OCI-LY7 (cell line): ENCODE measurements at regions not wholly inside any gene's neighbourhood (a gene's known extent, or its start where the extent isn't known, plus 50 kb on each side); places are given as distances from the start of the nearest gene placed in this dataset.

Experiments
- BruUV-seq: library from RNA; stranded (reverse); fragments of 400-500 nt; replicated peaks from 2 replicates; lab custom pipeline; 2021; lab: Mats Ljungman, UMichigan
- CTCF ChIA-PET: fragments of 300-600 bp; sonication (Branson Sonifier 250); formaldehyde crosslinking; loops from one replicate; lab custom pipeline; 2022; ENCODE audit warnings: antibody characterized with exemption; ENCODE audit not compliant: unreplicated experiment; lab: Charles Lee
- POLR2A ChIA-PET: fragments of 300-600 bp; sonication (Branson Sonifier 250); formaldehyde crosslinking; loops from one replicate; lab custom pipeline; 2022; ENCODE audit warnings: antibody characterized with exemption; lab: Charles Lee
- DNase-seq: peaks from one replicate; pipeline ENCODE4 v3.0.0-alpha.2; 2015; ENCODE audit warnings: low spot score
- H2AFZ ChIP-seq: fragments of 200-600 bp; sonication (generic), shearing (Covaris generic); 2 replicates; pipeline ENCODE4 v1.6.1; 2014; ENCODE audit warnings: mild to moderate bottlenecking, antibody characterized with exemption, low read length, moderate library complexity
- H3K27ac ChIP-seq: fragments of 200-600 bp; sonication (generic); 2 replicates; pipeline ENCODE4 v1.5.1; 2014; ENCODE audit warnings: mixed run types, low read depth, mild to moderate bottlenecking, moderate library complexity, low read length, inconsistent platforms; ENCODE audit not compliant: poor library complexity, severe bottlenecking
- H3K36me3 ChIP-seq: fragments of 200-600 bp; sonication (generic); 2 replicates; pipeline ENCODE4 v1.6.1; 2014; ENCODE audit warnings: mild to moderate bottlenecking, antibody characterized with exemption, low read length, moderate library complexity, mixed read lengths; ENCODE audit not compliant: insufficient read depth
- H3K4me1 ChIP-seq: fragments of 200-600 bp; sonication (generic); 2 replicates; pipeline ENCODE4 v1.5.1; 2014; ENCODE audit warnings: mild to moderate bottlenecking, low read length; ENCODE audit not compliant: insufficient read depth, poor library complexity, severe bottlenecking
- H3K4me2 ChIP-seq: fragments of 200-600 bp; sonication (generic); 2 replicates; pipeline ENCODE4 v1.6.1; 2014; ENCODE audit warnings: mild to moderate bottlenecking, low read length
- H3K4me3 ChIP-seq: fragments of 200-600 bp; sonication (generic); 2 replicates; pipeline ENCODE4 v1.5.1; 2014; ENCODE audit warnings: mild to moderate bottlenecking, low read depth, low read length; ENCODE audit not compliant: poor library complexity, severe bottlenecking
- H3K79me2 ChIP-seq: fragments of 200-600 bp; sonication (generic); 2 replicates; pipeline ENCODE4 v1.6.1; 2016; ENCODE audit warnings: low read depth, mild to moderate bottlenecking, low read length, moderate library complexity, mixed read lengths; ENCODE audit not compliant: insufficient read depth
- H3K9me2 ChIP-seq: fragments of 200-600 bp; sonication (generic); 2 replicates; pipeline ENCODE4 v1.6.1; 2016; ENCODE audit warnings: mild to moderate bottlenecking, low read length, mixed read lengths; ENCODE audit not compliant: insufficient read depth
- H3K9me3 ChIP-seq: fragments of 200-600 bp; sonication (generic); 2 replicates; pipeline ENCODE4 v1.6.1; 2014; ENCODE audit warnings: mild to moderate bottlenecking, mixed run types, low read length, mixed read lengths
- H4K20me1 ChIP-seq: fragments of 200-600 bp; sonication (generic); 2 replicates; pipeline ENCODE4 v1.6.1; 2014; ENCODE audit warnings: mild to moderate bottlenecking, antibody characterized with exemption, low read length, moderate library complexity, mixed read lengths; ENCODE audit not compliant: insufficient read depth
- CTCF ChIP-seq: fragments of 200-600 bp; sonication (generic); conservative IDR thresholded peaks from 2 replicates; pipeline ENCODE4 v1.5.1; 2014; ENCODE audit warnings: mild to moderate bottlenecking, antibody characterized with exemption, low read length, moderate library complexity, mixed read lengths
- EZH2phosphoT487 ChIP-seq: fragments of 200-600 bp; sonication (generic); IDR thresholded peaks from 2 replicates; pipeline ENCODE4 v1.6.1; 2018; ENCODE audit warnings: low read depth, borderline replicate concordance, mild to moderate bottlenecking, mixed run types, antibody characterized with exemption, low read length, moderate library complexity, mixed read lengths
- intact Hi-C: fragments of 100-400 bp; cut with micrococcal nuclease; formaldehyde crosslinking; loops from one replicate; pipeline ENCODE4 v1.10.0; 2022; ENCODE audit not compliant: unreplicated experiment

- no peaks in the 10 kb centered on the region for H3K9me3 ChIP-seq
- TF ChIP-seq EZH2phosphoT487 (no peak), CTCF (no peak)
- H4K20me1 ChIP-seq, result no peaks in the 10 kb centered on the region
- H3K4me1 ChIP-seq, result peaks cover 15% of the 10 kb centered on the region
- ChIA-PET CTCF (no interaction called here), POLR2A (no interaction called here)
- H3K36me3 ChIP-seq, result no peaks in the 10 kb centered on the region; the same call in 1 of the 2 replicates
- DNase-seq, result no peak
- no peak overlapping the region for H3K4me2 ChIP-seq
- intact Hi-C loops, result no loop called here
- no peaks in the 10 kb centered on the region for H3K9me2 ChIP-seq
- no peak overlapping the region for H3K27ac ChIP-seq
- H3K79me2 ChIP-seq, result no peaks in the 10 kb centered on the region
- no peak overlapping the region for H2AFZ ChIP-seq
- BruUV-seq, result no TSS peak
- no peak overlapping the region for H3K4me3 ChIP-seq
These were observed 55.2 kb upstream of the KAZN start for GRCh38 chr1:14543191-14543840.

GRCh38 chr1:14544319-14544718, 54.2 kb upstream of the KAZN start:
- H3K4me2 ChIP-seq, result no peak overlapping the region
- H3K79me2 ChIP-seq, result no peaks in the 10 kb centered on the region
- H3K9me2 ChIP-seq, result no peaks in the 10 kb centered on the region
- BruUV-seq, result no TSS peak
- H3K4me1 ChIP-seq, result peaks cover 15% of the 10 kb centered on the region
- H3K27ac ChIP-seq, result no peak overlapping the region
- no peak overlapping the region for H2AFZ ChIP-seq
- no peaks in the 10 kb centered on the region for H3K9me3 ChIP-seq
- no peaks in the 10 kb centered on the region for H4K20me1 ChIP-seq
- H3K4me3 ChIP-seq, result no peak overlapping the region
- intact Hi-C loops, result no loop called here
- DNase-seq, result no peak
- ChIA-PET CTCF (no interaction called here), POLR2A (no interaction called here)
- no peaks in the 10 kb centered on the region; the same call in 1 of the 2 replicates for H3K36me3 ChIP-seq
- no peak for TF ChIP-seq CTCF

- no TSS peak for BruUV-seq
- no peak overlapping the region for H2AFZ ChIP-seq
- TF ChIP-seq CTCF, result no peak
- TF ChIP-seq EZH2phosphoT487, result no peak
- H4K20me1 ChIP-seq, result no peaks in the 10 kb centered on the region
- no peaks in the 10 kb centered on the region; the same call in 1 of the 2 replicates for H3K36me3 ChIP-seq
- no peak overlapping the region for H3K4me2 ChIP-seq
- no peaks in the 10 kb centered on the region for H3K9me2 ChIP-seq
- H3K27ac ChIP-seq, result no peak overlapping the region
- no peaks in the 10 kb centered on the region for H3K79me2 ChIP-seq
- intact Hi-C loops, result no loop called here
- no peaks in the 10 kb centered on the region for H3K9me3 ChIP-seq
- ChIA-PET CTCF (no interaction called here), POLR2A (no interaction called here)
- H3K4me3 ChIP-seq, result no peak overlapping the region
- H3K4me1 ChIP-seq, result peaks cover 4% of the 10 kb centered on the region
- DNase-seq, result no peak
These were observed 53.0 kb upstream of the KAZN start for GRCh38 chr1:14545422-14546025.
